HepG2 (cell line): ENCODE measurements at regions not wholly inside any gene's neighbourhood (a gene's known extent, or its start where the extent isn't known, plus 50 kb on each side); places are given as distances from the start of the nearest gene placed in this dataset.

ENCODE experiments used
- IRF2 ChIP-seq: IDR thresholded peaks from 2 replicates; pipeline ENCODE4 v1.6.1; 2018; ENCODE audit warnings: missing genetic modification reagents, missing compliant biosample characterization
- NAIF1 ChIP-seq: sonication (generic); formaldehyde crosslinking; IDR thresholded peaks from 2 replicates; pipeline ENCODE4 v1.5.0; 2020; ENCODE audit warnings: mild to moderate bottlenecking, missing genetic modification reagents, borderline replicate concordance
- SUZ12 ChIP-seq: fragments of 150-350 bp; IDR thresholded peaks from 2 replicates; pipeline ENCODE4 v1.6.1; 2014; ENCODE audit warnings: low read depth, low read length
- ZFP41 ChIP-seq: sonication (generic); formaldehyde crosslinking; IDR thresholded peaks from 2 replicates; pipeline ENCODE4 v1.4.0; 2020; ENCODE audit warnings: mild to moderate bottlenecking, missing genetic modification reagents, borderline replicate concordance
- ZNF281 ChIP-seq: sonication (generic); formaldehyde crosslinking; IDR thresholded peaks from 2 replicates; pipeline ENCODE4 v1.4.0; 2020; ENCODE audit warnings: missing genetic modification reagents, borderline replicate concordance
- ZNF329 ChIP-seq: sonication (generic); formaldehyde crosslinking; IDR thresholded peaks from 2 replicates; pipeline ENCODE4 v1.9.0; 2021; ENCODE audit warnings: low read depth, mild to moderate bottlenecking, missing genetic modification reagents

DNA sequence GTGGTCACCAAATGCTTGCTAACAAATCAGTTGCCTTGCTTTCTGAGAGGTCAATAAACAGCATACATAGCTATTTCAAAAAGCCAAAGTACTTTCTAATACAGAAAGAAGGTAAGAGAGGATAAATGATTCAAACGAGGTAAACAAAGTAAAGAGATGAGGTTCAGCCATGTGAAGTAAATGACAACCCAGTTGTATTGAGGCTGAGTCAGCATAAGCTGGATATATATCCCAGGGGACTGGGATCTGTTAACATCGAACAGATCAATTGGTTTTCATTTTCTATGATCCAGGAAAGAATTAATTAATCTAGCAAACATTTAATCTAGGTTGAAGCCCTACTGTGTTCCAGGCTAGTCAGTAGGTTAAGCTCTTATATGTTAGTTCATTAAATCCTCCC lies 97.3 kb upstream of the GRIA3 start:
- TF ChIP-seq ZFP41 (CRISPR knock-in tag) (no peak), NAIF1 (CRISPR knock-in tag) (no peak), ZNF329 (CRISPR knock-in tag) (no peak), SUZ12 (no peak), IRF2 (CRISPR knock-in tag) (no peak), ZNF281 (CRISPR knock-in tag) (no peak)
